Stimulated activated CD4-positive, alpha-beta T cell treated with anti-CD3 and anti-CD28 coated beads, Interleukin-15, amount 100 ng/mL, for 24 hours (primary cell): ENCODE measurements at regions not wholly inside any gene's neighbourhood (a gene's known extent, or its start where the extent isn't known, plus 50 kb on each side); places are given as distances from the start of the nearest gene placed in this dataset.
"Not testable (repeated sequence)": the region's sequence is repeated elsewhere in the genome, so short reads cannot be mapped to it uniquely, and the experiment has no call there.

ENCODE experiments used
- DNase-seq: peaks from one replicate; pipeline ENCODE4 v3.0.0-alpha.2; 2020

- no peak for DNase-seq
These were observed 86.2 kb upstream of the FOXN2 start for GRCh38 chr2:48228345-48228684.

GRCh38 chr2:48229063-48229462 is 85.4 kb upstream of the FOXN2 start:
- DNase-seq, result no peak

- no peak for DNase-seq
These were observed 83.6 kb upstream of the FOXN2 start for GRCh38 chr2:48230834-48231233.

- DNase-seq, result no peak
These were observed 82.1 kb upstream of the FOXN2 start for GRCh38 chr2:48232351-48232750.

- no peak for DNase-seq
These were observed 81.5 kb upstream of the FOXN2 start for GRCh38 chr2:48233005-48233404.

- not testable (repeated sequence) for DNase-seq
These were observed 80.7 kb upstream of the FOXN2 start for GRCh38 chr2:48233824-48234223.

GRCh38 chr2:48235076-48235475 is 79.4 kb upstream of the FOXN2 start:
- DNase-seq, result no peak

- no peak for DNase-seq
These were observed 76.1 kb upstream of the FOXN2 start for GRCh38 chr2:48238381-48238780.

- DNase-seq, result no peak
These were observed 73.6 kb upstream of the FOXN2 start for GRCh38 chr2:48240912-48241311.

- DNase-seq, result no peak
These were observed 67.3 kb upstream of the FOXN2 start for GRCh38 chr2:48247206-48247605.

- peak; percentile 18 for DNase-seq
These were observed 66.1 kb upstream of the FOXN2 start for GRCh38 chr2:48248251-48248933.

- DNase-seq, result no peak
These were observed 65.5 kb upstream of the FOXN2 start for GRCh38 chr2:48249025-48249424.

- no peak for DNase-seq
These were observed 64.6 kb upstream of the FOXN2 start for GRCh38 chr2:48249631-48250473.

- DNase-seq, result no peak
These were observed 64.0 kb upstream of the FOXN2 start for GRCh38 chr2:48250474-48250844.

- no peak for DNase-seq
These were observed 63.5 kb upstream of the FOXN2 start for GRCh38 chr2:48250943-48251342.

GRCh38 chr2:48251437-48252148 is 62.9 kb upstream of the FOXN2 start:
- no peak for DNase-seq

- no peak for DNase-seq
These were observed 61.2 kb upstream of the FOXN2 start for GRCh38 chr2:48253301-48253700.

GRCh38 chr2:48254839-48255238 is 59.6 kb upstream of the FOXN2 start:
- DNase-seq, result no peak

- no peak for DNase-seq
These were observed 57.0 kb upstream of the FOXN2 start for GRCh38 chr2:48257456-48257855.

GRCh38 chr2:48258481-48259149 is 55.9 kb upstream of the FOXN2 start:
- no peak for DNase-seq

GRCh38 chr2:48259811-48260210 is 54.7 kb upstream of the FOXN2 start:
- DNase-seq, result no peak

- no peak for DNase-seq
These were observed 49.9 kb upstream of the FOXN2 start for GRCh38 chr2:48264627-48265026.
